HPDE6-E6E7 (cell line): ENCODE measurements at regions not wholly inside any gene's neighbourhood (a gene's known extent, or its start where the extent isn't known, plus 50 kb on each side); places are given as distances from the start of the nearest gene placed in this dataset.

Source experiments
- DNase-seq: peaks from one replicate; pipeline ENCODE4 v3.0.0; 2011; ENCODE audit warnings: missing footprints; ENCODE audit errors: extremely low spot score

GRCh38 chr11:91956711-91957110 lies 267.9 kb upstream of the FAT3 start:
- DNase-seq = no peak

- no peak for DNase-seq
These were observed 269.4 kb upstream of the FAT3 start for GRCh38 chr11:91955206-91955605.

GRCh38 chr11:91952056-91952455 lies 272.6 kb upstream of the FAT3 start:
- no peak for DNase-seq

- DNase-seq = no peak
These were observed 277.3 kb upstream of the FAT3 start for GRCh38 chr11:91947215-91947820.

- DNase-seq = no peak
These were observed 278.1 kb upstream of the FAT3 start for GRCh38 chr11:91946397-91946951.

- DNase-seq = no peak
These were observed 289.5 kb upstream of the FAT3 start for GRCh38 chr11:91935120-91935519.

GRCh38 chr11:91932151-91932821 lies 292.3 kb upstream of the FAT3 start:
- DNase-seq = no peak

- DNase-seq = no peak
These were observed 297.2 kb upstream of the FAT3 start for GRCh38 chr11:91927448-91927847.

GRCh38 chr11:91926965-91927364 lies 297.7 kb upstream of the FAT3 start:
- DNase-seq = no peak

- DNase-seq = no peak
These were observed 301.8 kb upstream of the FAT3 start for GRCh38 chr11:91922846-91923245.

GRCh38 chr11:91921974-91922373 lies 302.6 kb upstream of the FAT3 start:
- no peak for DNase-seq

GRCh38 chr11:91913407-91913806 lies 311.2 kb upstream of the FAT3 start:
- no peak for DNase-seq

GRCh38 chr11:91912322-91912721 lies 312.3 kb upstream of the FAT3 start:
- DNase-seq = no peak

- no peak for DNase-seq
These were observed 317.6 kb upstream of the FAT3 start for GRCh38 chr11:91906871-91907624.

GRCh38 chr11:91904792-91905785 lies 319.5 kb upstream of the FAT3 start:
- DNase-seq = no peak

- DNase-seq = no peak
These were observed 322.3 kb upstream of the FAT3 start for GRCh38 chr11:91902312-91902711.

GRCh38 chr11:91880660-91881059 lies 344.0 kb upstream of the FAT3 start:
- DNase-seq = no peak

- DNase-seq = no peak
These were observed 347.9 kb upstream of the FAT3 start for GRCh38 chr11:91876746-91877145.

- no peak for DNase-seq
These were observed 352.4 kb upstream of the FAT3 start for GRCh38 chr11:91872243-91872642.

GRCh38 chr11:91871791-91872190 lies 352.8 kb upstream of the FAT3 start:
- DNase-seq = no peak

GRCh38 chr11:91871048-91871447 lies 353.6 kb upstream of the FAT3 start:
- no peak for DNase-seq

GRCh38 chr11:91869686-91870085 lies 354.9 kb upstream of the FAT3 start:
- DNase-seq = no peak
